Cardiac septum (tissue), 1 donor: ENCODE measurements at regions not wholly inside any gene's neighbourhood (a gene's known extent, or its start where the extent isn't known, plus 50 kb on each side); places are given as distances from the start of the nearest gene placed in this dataset.
"Not testable (repeated sequence)": the region's sequence is repeated elsewhere in the genome, so short reads cannot be mapped to it uniquely, and the experiment has no call there.

Experiments used
- DNase-seq: peaks from one replicate; pipeline ENCODE4 v3.0.0-alpha.2; 2020; ENCODE audit warnings: low spot score
- intact Hi-C: fragments of 100-400 bp; cut with DNase I; formaldehyde crosslinking; loops from one replicate; pipeline ENCODE4 v1.14.0; 2022
- donor health status: DM: no; HTN: no; CAD: no.

- intact Hi-C loops = no loop called here
- no peak for DNase-seq
These were observed 168.3 kb downstream of the PCDH20 start for GRCh38 chr13:61247149-61247936.

GRCh38 chr13:61246351-61246750, 169.3 kb downstream of the PCDH20 start:
- intact Hi-C loops = no loop called here
- no peak for DNase-seq

GRCh38 chr13:61215601-61216000, 200.0 kb downstream of the PCDH20 start:
- intact Hi-C loops = no loop called here

GRCh38 chr13:61215116-61215515, 200.5 kb downstream of the PCDH20 start:
- intact Hi-C loops = no loop called here

More at GRCh38 chr13:61215601-61216000, 200.0 kb downstream of the PCDH20 start:
- DNase-seq = no peak

GRCh38 chr13:61214551-61214950, 201.1 kb downstream of the PCDH20 start:
- intact Hi-C loops = no loop called here
- DNase-seq = no peak

More at GRCh38 chr13:61215116-61215515, 200.5 kb downstream of the PCDH20 start:
- no peak for DNase-seq

GRCh38 chr13:61205898-61206297, 209.8 kb downstream of the PCDH20 start:
- intact Hi-C loops, DNase-seq: not testable (repeated sequence)

- intact Hi-C loops = no loop called here
- no peak for DNase-seq
These were observed 211.6 kb downstream of the PCDH20 start for GRCh38 chr13:61204025-61204424.

GRCh38 chr13:61202042-61202441, 213.6 kb downstream of the PCDH20 start:
- DNase-seq = no peak
- intact Hi-C loops = no loop called here

- intact Hi-C loops = no loop called here
- DNase-seq = no peak
These were observed 222.8 kb downstream of the PCDH20 start for GRCh38 chr13:61192826-61193225.

GRCh38 chr13:61188057-61188456, 227.6 kb downstream of the PCDH20 start:
- intact Hi-C loops = no loop called here
- no peak for DNase-seq

- DNase-seq = no peak
- intact Hi-C loops = no loop called here
These were observed 228.2 kb downstream of the PCDH20 start for GRCh38 chr13:61187471-61187870.

- intact Hi-C loops = no loop called here
- no peak for DNase-seq
These were observed 232.0 kb downstream of the PCDH20 start for GRCh38 chr13:61183670-61184069.

- intact Hi-C loops = no loop called here
- DNase-seq = no peak
These were observed 235.4 kb downstream of the PCDH20 start for GRCh38 chr13:61180234-61180633.

GRCh38 chr13:61179741-61180140, 235.9 kb downstream of the PCDH20 start:
- intact Hi-C loops = no loop called here
- DNase-seq = no peak

GRCh38 chr13:61170856-61171255, 244.8 kb downstream of the PCDH20 start:
- DNase-seq = no peak
- intact Hi-C loops = no loop called here

GRCh38 chr13:61162636-61163035, 253.0 kb downstream of the PCDH20 start:
- DNase-seq = no peak
- intact Hi-C loops = no loop called here

GRCh38 chr13:61162106-61162505, 253.5 kb downstream of the PCDH20 start:
- no peak for DNase-seq
- intact Hi-C loops = no loop called here

GRCh38 chr13:61156753-61157152, 258.9 kb downstream of the PCDH20 start:
- no peak for DNase-seq
- intact Hi-C loops = no loop called here

GRCh38 chr13:61151062-61151461, 264.6 kb downstream of the PCDH20 start:
- no peak for DNase-seq
- intact Hi-C loops = no loop called here

GRCh38 chr13:61149331-61149730, 266.3 kb downstream of the PCDH20 start:
- DNase-seq = no peak
- intact Hi-C loops = no loop called here

- intact Hi-C loops = no loop called here
These were observed 266.8 kb downstream of the PCDH20 start for GRCh38 chr13:61148691-61149315.

More at GRCh38 chr13:61148691-61149315, 266.8 kb downstream of the PCDH20 start:
- no peak for DNase-seq
